Right hindlimb (tissue), 1 donor: ENCODE measurements at regions not wholly inside any gene's neighbourhood (a gene's known extent, or its start where the extent isn't known, plus 50 kb on each side); places are given as distances from the start of the nearest gene placed in this dataset.
"Not testable (repeated sequence)": the region's sequence is repeated elsewhere in the genome, so short reads cannot be mapped to it uniquely, and the experiment has no call there.

Experiments
- DNase-seq: peaks from one replicate; pipeline ENCODE4 v3.0.0-alpha.2; 2018

DNA sequence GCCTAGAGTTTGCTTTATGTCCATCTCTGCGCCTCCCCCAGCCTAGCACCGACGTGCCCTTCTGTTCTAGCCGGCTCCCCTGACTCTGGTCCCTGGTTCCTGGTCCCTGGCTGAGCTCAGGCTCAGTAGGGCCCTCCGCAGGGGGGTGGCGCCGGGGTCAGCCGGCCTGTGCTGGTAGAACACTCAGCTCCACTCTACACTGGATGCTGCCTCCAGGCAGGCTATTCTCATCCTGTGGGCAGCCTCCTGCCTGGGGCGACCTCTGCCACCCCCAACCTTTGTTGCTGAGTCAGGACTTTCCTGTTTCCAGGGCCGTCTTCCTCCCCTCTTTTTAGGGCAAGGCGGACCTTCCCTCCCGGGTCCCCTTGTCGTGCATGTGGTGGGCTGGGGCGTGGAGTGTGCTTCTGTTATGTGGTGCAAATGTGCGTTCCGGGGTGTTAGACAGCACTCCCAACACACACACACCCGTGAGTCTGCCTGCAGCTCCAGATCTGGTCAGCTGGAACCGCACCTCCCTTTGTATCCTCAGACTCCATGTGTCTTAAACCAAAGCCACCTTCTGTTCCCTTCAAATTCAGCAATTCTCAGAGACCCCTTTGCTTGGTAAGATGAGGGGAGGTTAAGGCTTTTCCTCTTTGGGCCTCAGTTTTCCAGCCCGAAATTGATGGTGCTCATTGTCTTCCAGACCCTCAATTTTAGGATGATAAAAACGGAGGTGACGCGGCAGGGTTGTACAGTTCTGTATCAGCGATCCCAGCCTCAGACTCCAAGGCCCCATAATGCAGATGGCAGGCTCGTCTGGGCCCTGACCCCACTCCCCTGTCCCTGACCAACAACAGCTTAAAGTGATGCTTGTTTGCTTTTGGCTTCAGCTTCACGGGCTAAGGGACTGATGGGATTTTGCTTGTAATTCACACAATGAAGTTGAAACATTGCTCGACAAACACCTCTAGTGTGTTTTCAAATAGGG lies 1327.9 kb downstream of the BRD1 start:
- DNase-seq = no peak

DNA sequence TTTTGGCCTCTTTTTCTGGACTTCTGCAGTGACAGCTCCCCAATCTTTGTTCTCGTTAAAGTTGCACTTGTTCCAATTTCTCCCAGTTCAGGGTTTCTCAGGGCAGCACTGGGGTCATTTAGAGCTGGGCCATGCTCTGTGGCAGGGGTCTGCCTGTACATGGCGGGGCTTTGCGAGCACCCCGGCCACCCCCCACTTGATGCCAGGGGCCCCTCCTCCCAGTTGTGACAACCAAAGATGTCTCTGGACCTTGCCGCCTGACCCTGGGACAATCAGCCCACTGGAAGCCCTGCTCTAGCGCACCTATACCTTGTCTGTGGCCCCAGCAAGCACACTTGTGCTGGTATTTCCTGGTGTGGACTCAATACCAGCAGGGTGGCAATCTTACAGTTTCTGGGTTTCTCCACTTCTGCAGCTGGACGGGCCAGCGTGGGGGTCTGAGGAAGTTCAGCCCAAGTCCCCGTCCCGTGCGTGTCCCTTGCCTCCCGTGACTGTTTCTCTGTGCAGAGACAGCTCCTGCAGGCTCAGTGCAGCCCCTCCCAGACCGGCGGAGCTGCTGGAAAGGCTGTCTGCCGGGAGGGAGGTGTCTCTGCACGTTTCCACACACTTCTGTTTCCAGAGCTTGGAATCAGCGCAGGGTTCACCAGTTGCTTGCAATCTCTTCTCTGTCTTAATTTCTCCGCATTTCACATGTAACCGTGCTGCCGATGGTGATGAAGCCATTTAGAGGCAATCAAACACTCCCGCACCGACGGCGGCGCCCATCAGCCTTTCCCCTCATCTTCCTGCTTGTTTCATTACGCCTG lies 1328.9 kb downstream of the BRD1 start:
- no peak for DNase-seq

DNA sequence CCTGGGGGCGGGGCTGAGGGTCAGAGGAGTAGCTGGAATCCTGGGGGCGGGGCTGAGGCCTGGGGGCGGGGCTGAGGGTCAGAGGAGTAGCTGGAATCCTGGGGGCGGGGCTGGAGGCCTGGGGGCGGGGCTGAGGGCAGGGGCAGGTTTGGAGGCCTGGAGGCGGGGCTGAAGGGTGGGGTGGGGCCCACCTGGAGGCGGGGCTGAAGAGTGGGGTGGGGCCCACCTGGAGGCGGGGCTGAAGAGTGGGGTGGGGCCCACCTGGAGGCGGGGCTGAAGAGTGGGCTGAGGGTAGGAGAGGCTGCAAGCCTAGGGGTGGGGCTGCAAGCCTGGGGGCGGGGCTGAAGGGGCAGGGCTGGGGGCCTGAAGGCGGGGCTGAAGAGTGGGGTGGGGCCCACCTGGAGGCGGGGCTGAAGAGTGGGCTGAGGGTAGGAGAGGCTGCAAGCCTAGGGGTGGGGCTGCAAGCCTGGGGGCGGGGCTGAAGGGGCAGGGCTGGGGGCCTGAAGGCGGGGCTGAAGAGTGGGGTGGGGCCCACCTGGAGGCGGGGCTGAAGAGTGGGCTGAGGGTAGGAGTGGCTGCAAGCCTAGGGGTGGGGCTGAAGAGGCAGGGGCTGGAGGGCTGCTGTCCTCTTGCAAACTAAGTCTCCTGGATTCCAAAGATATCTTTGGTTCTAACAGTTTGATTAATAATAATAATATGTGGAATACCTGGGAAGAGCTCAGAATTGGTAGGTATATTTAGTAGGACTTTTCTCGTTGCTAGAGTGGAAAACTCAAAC lies 1329.7 kb downstream of the BRD1 start:
- not testable (repeated sequence) for DNase-seq

DNA sequence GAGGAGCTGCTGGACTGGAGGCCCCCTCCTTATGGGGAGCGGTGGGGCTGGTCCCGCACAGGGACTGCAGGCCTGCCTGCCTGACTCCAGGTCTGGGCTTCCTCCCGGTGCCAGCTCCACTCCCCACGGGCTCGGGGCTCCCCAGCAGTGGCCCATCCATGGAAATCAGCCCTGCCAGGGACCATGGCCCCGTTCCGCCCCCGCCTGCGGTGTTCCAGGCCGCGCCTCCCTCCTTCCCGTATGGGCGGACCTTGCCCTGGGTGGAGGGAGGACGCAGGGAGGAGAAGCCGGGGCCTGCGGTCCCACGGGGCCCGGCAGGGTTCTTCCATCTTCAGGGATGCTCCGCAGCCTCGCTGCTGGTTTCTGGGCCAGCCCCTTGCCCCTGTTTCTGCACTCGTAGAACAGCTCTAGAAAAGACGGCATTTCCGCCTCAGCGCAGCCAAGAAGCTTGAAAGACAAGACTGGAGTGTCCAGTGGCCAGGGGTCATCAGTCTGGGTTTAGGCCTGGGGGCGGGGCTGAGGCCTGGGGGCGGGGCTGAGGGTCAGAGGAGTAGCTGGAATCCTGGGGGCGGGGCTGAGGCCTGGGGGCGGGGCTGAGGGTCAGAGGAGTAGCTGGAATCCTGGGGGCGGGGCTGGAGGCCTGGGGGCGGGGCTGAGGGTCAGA lies 1330.6 kb downstream of the BRD1 start:
- no peak for DNase-seq

DNA sequence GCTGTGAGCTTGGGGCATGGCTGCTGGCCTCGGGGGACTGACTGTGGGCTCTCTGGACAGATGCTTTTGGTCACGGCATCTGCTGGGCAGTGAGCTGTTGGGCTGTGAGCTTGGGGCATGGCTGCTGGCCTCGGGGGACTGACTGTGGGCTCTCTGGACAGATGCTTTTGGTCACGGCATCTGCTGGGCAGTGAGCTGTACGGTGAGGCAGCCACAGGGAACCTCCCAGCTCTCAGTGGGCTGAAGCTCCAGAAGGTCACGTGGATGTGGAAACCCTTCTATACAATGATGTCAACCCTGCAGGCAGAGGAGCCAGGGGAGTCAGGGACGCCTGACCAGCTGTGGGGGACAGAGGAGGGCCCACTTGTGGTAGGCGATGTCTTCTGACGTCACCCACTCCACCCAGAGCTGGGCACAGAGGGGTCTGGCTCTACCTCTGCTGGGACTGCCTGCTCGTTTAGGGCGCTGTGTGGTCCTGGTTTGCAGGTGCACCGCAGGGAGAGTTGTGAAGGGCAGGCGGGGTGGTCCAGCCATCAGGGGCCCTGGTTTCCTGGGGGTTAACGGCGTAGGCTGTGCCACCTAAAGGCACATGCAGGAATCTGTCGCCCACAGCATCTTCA lies 1331.3 kb downstream of the BRD1 start:
- no peak for DNase-seq

DNA sequence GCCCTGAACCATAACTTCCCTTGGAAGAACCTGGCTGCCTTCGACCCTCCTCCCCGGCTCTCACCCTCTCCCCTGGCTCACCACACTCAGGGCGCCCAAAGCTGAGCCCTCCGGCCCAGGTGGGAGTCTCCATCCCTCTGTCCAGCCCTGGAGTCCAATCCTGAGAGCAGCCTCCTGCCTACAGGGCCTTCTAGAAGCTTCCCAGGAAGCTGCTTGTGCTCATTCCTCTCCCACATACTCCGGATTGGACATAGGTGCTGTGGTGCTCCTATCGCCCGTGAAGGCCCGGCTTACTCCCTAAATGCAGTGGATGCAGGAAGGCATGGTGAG lies 1332.0 kb downstream of the BRD1 start:
- DNase-seq = no peak

DNA sequence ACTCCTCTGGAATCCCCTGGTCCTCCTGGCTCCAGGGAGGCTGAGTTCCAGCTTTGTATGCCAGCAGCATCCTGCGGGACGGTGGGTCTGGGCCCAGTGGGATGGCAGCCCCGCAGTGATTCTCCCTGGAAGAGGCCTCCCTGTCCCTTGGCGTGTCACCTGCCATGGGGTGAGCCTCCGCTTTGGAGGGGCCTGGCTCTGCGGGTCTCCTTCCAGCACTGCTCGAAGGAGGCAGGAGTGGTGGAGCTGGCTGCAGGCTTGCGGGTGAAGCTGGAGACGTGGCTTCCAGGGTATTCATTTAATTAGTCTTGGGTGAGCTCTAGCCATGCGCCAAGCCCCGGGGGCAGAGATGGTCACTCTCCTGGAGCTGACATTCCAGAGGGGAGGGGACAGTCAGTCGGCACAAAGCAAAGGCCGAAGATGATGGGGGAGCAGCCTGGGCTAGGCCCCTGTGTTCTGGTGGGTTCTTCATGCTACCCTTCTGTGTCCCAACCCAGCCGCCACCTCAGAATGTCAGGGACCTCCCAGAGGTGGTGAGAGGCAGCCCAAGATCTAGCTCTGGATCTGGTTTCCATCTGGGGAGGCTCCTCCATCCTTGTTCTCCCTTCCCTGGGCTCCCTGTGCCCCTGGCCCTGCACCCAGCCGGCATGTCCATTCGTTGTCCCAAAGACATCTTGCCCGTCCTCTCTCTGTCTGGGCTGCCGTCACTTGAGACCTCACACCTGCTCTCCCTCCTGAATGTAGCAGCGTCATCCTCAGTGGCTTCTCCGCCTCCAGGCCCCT lies 1332.5 kb downstream of the BRD1 start:
- DNase-seq = no peak

DNA sequence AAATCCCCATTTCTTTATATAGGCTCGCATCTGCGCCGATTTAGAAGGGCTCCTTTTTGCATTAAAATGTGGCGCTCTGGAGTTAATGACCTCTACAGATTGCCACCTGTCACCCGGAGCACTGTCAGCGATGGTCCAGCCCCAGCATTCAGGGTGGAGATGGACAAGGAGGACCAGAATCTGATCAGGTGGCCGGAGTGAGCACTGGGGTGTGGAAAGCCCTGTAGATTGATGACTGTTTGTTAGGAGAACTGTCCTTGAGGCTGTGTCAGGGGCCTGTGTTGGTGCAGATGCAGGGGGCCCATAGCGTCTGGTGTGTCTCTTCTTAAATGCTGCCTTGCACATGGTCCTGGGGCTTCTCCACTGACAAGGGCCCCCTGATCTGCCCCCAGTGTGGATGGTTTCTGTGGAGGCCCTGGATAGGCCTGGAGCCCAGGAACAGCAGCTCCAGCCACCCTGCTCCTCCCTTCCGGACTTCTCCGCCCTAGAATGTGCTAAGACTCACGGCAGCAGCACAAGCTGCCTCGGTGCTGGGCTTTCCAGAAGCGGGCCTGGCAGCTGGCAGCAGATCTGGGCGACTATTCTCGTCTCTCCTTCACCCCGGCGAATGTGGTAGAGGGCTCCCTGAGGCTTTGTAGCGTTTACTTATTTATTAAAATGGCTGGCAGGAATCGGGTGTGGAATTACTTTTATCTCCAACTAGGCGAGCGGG lies 1333.3 kb downstream of the BRD1 start:
- no peak for DNase-seq

DNA sequence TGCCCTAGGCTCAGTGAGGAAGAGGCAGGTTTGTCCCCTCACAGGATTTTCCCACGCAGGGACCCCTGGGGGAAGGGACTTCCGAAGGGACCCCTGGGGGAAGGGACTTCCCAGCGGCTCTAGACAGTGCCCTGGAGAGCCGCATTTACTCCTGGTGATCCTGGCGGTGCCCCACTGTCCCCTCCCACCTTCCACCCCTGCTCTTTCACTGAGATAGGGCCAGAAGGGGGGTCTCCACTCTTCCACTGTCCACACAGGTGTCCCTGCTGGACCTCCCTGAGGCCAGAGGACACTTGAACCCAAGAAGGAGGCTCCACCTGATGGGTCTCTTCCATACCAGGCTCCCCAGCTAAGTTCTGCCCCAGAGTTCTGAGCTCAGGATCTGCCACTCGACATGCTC lies 1333.9 kb downstream of the BRD1 start:
- no peak for DNase-seq

DNA sequence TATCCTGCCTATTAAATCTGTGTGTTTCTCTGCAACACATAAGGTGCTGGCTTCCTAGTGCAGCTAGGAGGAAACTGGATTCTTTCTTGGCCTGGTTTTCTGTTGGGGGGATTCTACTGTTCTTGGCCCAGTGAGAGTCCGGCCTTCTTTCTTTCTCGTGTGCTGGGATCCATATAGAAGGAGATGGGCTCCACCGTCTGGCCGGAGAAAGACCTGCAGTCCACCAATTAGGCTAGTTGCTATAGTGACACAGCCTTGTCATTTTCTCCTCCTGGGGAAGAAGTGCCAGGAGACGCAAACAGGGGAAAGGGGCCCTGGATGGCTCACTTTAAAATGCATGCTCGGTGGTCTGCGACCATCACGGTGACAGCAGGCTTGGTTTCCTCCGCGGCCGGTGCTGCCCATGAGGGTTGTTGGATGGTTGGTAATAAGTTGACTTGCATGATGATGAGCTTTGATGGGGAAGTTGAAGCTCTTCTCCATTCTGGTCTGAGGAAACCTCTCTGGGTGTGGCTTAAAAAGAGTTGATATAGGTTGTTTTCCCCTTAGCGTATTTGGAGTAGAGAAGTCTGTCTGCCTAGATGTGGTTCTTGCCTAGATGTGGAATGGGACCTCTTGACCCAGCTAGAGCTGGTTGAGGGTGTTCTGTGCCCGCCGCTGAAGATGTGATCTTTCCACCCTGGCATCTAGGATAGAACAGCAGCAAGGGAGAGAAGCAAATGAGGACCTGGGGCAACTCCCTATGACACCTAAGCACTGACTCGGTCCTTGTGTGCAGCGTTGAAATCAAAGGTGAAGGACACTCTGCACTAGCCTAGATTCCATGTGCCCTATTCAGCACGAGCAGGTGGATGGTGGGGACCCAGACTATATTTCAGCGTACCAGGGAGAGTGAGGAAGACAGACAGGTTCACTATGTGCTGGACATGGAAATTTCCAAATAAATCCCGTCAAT lies 1335.0 kb downstream of the BRD1 start:
- DNase-seq = peak; percentile 84

DNA sequence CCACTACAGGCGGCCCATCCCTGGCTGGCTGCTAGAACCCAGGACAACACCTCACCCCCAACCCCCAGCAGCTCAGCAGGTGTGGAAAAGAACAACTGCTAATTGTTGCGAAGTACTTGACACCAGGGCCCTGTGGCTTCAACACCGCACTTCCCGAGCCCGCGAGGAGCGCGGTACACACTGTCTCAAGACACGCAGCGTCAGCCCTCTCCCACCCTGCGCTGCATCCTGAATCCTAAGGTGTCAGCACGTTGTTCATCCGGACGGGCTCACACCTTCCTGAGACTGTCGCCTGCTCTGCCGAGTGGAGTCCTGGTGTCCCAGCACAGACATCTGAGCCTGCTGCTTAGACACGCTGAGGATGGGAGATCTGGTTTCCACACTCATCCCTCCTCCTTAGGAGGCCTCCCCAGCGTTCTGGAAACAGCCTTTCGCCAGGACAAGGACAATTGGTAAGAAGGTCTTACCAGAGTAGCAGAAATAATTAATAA lies 1336.2 kb downstream of the BRD1 start:
- DNase-seq = no peak

DNA sequence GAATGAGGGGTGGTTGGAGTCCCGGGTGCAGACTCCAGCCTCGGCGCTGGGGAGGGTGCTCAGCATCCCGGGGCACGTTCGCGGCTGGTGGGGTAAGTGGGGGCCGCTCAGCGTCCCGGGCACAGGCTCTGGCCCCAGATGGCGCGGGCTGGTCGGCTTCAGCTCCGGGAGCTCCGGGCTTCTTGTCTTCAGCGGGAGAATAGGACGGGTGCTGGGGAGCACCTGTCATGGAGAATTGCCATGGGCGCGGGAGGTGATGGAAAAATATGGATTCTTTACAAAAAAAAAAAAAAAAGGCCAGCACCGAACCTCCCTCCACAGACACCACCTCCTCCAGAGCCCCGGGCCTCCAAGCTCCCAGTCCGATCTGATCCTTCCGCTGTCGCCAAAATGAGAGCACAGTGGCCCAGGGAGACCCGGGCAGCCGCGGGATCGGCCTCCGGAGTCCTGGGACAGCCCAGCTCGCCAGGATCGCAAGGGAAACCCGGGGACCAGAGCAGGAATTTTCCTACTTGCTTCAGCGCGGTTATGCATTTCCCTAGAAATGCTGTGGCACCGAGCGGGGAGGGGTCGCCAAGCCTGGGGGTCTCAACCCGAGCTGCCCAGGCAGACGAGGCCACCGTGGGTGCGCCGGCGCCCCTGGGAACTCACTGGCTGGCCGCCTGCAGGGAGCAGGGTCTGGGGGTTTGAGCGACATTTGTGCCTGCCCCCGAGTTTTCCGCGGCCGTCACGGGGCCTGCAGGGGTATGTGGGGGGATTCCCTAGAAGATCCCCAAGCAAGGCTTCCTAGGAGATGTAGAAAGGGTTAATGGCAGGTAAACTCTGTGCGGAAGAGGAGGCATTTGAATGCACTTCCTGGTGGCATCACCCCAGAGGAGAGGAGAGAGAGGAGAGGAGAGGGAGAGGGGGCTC lies 1336.9 kb downstream of the BRD1 start:
- no peak for DNase-seq

DNA sequence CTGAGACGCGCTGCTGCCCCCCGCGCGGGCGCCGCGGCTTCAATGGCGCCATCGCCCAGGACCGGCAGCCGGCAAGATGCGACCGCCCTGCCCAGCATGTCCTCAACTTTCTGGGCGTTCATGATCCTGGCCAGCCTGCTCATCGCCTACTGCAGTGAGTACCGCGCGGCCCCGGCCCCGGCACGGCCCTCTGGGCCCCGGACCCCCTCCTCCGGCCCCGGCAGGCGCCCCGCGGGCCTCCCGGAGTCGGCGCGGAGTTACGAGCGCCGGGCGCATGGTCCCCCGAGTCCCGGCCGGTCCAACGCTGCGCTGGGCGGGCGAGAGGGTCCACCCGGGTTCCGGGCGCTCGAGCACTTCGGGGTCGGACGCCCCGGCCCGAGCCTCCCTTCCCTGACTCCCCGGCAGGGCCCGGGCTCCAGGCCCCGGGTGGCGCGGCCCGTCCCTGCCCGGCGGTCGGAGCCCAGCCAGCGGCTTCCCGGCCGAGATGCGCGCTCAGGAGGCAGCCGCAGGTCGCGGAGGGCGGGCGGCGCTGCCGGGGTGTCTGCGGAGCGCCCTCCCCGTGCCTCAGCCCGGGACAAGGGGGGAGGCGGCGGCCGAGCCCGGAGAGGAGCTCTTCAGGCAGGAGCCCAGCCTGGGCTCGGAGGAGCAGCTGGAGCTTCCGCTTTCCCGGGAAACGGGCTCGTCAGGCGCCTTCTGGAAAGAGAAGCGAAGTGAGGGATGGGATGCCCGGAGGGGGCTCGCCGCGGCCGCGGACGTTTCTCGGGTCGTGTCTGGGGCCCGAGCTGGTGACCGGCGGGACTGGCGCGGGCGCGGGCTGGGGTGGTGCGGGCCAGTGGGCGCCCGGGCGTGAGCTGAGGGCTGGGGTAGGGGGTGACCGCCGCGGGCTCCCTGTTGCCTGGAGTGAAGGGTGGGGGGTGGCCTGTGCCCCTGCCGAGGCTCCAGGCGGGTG lies 1337.8 kb downstream of the BRD1 start:
- DNase-seq = peak; percentile 58

DNA sequence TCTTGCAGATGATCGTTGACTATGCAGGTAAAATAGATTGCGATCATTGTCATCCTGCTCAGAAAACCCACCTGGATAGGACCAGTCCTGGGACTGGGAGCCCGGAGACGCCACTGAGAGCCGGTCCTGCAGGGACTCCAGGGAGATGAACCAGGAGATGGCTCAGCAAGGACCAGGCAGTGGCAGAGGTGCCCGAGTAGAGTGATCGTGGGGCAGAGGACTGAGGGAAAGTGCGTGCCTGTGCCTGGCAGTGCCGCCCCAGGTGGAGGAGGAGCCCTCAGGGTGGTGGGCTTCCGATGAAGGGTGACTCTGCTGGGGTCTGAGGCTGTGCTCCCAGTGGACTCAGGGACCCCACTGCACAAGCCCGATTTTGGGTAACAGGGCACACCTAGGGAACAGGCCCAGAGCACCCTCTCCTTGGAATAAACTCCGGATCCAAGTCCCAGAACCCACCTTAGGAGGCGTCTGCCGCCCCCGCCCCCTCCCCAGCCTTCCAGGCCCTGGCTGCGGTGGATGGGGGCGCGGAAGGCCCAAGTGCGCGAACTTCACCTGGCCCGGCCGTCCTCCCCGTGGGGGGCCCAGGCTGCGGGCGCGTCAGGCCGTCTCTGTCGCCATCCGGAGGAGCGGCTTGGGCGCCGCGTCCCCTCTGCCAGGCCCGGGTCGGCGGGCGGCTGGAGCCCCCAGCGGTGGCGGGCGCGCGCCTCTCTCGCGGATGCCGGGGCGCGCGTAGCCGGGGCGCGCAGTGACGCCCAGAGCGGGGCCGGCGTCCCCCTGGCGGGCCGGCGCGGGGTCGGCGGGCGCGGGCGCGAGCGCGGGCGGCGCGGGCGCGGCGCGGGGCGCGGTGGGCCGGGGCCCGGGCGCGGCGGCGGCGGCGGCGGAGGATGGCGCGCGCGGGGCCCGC lies 1338.8 kb downstream of the BRD1 start:
- no peak for DNase-seq

DNA sequence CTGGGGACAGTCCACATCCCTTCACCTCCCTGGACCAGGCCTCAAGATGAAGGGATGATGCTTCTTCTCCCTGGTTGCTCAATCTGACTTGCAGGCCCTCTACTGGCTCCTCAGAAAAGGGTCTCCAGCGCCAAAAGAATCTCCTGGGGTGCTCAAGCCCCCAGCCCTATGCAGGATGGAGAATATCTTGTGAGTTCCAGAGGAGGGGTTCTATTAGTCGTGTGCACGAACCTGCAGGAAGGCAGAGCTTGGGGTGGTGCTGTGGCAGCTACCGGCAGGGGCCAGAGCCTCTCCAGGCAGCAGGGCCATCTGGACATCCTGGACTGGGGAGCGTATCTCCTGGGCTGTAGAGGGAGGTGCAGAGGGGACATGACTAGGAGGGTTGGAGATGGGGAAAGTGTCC lies 1339.5 kb downstream of the BRD1 start:
- no peak for DNase-seq

DNA sequence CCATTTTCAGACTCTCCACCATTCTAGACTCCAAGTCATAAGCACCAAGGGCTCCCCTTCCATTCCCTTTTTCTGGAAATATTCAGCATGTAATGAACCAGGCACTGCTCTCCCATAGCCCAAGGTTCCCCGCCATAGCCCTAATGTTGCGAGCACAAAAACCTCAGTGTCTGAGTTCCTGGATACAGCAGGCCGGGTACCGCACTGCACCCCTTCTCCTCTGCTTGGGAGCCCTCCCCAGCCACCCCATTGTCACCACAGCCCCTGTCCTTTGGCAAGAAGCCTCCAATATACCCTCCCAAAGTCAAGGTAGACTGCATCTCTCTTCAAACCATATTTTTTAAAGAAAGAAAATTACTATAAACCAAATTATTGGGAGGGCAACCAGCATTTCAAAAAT lies 1341.1 kb downstream of the BRD1 start:
- no peak for DNase-seq
